GM12873 (cell line): ENCODE measurements at regions not wholly inside any gene's neighbourhood (a gene's known extent, or its start where the extent isn't known, plus 50 kb on each side); places are given as distances from the start of the nearest gene placed in this dataset.

Source experiments
- TF ChIP-seq, protein P1 (sequence below): IDR thresholded peaks from 2 replicates; pipeline ENCODE4 v1.5.1; 2012; ENCODE audit warnings: low read depth, mild to moderate bottlenecking, moderate library complexity, low read length, control low read depth; ENCODE audit not compliant: insufficient read depth; ENCODE audit errors: missing control alignments

DNA sequence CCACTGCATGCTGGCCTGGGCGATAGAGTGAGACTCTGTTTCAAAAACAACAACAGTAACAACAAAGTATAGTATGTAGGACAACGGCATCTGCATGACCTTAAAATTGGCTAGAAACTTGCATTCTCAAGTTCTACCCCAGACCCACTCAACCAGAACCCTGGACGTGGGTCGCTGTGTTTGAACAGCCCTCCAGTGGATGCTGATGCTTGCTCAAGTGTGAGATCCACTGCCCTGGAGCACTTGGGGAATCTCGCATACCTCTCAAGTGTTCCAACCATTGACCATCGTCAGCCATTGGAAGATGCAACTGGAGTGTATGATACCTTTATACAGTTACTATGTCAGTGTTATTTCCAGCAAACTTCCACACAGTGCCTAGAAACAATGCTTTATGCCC, 435.9 kb downstream of the DCDC2C start:
- TF ChIP-seq, protein P1, sequence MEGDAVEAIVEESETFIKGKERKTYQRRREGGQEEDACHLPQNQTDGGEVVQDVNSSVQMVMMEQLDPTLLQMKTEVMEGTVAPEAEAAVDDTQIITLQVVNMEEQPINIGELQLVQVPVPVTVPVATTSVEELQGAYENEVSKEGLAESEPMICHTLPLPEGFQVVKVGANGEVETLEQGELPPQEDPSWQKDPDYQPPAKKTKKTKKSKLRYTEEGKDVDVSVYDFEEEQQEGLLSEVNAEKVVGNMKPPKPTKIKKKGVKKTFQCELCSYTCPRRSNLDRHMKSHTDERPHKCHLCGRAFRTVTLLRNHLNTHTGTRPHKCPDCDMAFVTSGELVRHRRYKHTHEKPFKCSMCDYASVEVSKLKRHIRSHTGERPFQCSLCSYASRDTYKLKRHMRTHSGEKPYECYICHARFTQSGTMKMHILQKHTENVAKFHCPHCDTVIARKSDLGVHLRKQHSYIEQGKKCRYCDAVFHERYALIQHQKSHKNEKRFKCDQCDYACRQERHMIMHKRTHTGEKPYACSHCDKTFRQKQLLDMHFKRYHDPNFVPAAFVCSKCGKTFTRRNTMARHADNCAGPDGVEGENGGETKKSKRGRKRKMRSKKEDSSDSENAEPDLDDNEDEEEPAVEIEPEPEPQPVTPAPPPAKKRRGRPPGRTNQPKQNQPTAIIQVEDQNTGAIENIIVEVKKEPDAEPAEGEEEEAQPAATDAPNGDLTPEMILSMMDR = no peak

DNA sequence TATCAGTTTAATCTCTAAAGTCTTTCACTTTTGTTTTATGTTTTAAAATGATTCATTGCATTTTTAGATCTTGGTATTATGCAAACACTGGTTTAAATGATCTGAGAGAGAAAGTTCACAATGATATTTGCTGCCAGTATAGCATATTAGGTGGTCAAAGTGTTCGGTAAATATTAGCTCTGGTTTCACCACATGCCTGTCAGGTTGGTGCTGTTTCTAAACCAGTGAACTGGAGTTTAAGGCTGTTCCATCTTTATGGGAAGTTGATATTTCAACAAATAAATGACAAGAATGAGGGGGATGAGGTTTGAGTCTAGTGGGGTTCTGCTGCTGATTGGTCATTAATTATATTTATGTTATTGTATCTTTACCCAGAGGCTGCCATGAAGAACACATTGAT, 436.4 kb downstream of the DCDC2C start:
- TF ChIP-seq, protein P1 = no peak

GRCh38 chr2:4140281-4140970, 437.1 kb downstream of the DCDC2C start:
- TF ChIP-seq, protein P1 = no peak

GRCh38 chr2:4144731-4145130, 441.4 kb downstream of the DCDC2C start:
- TF ChIP-seq, protein P1 = no peak

GRCh38 chr2:4151521-4151920, 448.1 kb downstream of the DCDC2C start:
- TF ChIP-seq, protein P1 = no peak

- TF ChIP-seq, protein P1 = no peak
Measured at GRCh38 chr2:4152051-4152450, 448.7 kb downstream of the DCDC2C start.

DNA sequence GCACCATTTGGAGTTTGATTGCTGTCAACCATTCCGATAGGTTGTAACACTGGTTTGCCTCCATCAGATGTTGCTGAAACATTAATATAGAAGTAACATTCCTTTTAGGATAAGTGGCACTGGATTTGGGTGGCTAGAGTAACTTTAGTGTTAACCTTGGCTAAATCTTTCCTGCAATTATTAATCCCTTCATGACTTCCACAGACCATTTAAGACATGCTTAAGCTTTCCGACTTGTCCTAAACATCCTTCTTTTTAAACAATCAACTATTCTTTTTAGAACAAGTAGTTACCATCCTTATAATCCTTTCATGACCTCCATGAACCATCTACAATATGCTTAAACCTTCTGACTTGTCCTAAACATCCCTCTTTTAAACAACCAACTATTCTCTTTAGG, 465.5 kb downstream of the DCDC2C start:
- TF ChIP-seq, protein P1 = no peak
